HUES48 (cell line): ENCODE measurements at regions not wholly inside any gene's neighbourhood (a gene's known extent, or its start where the extent isn't known, plus 50 kb on each side); places are given as distances from the start of the nearest gene placed in this dataset.

ENCODE experiments used
- H3K27ac ChIP-seq: one replicate; pipeline ENCODE4 v1.7.0; 2013; ENCODE audit warnings: low read depth, low read length, inconsistent platforms
- H3K27me3 ChIP-seq: 2 replicates; pipeline ENCODE4 v1.6.1; 2013; ENCODE audit warnings: mild to moderate bottlenecking, low read length; ENCODE audit not compliant: control insufficient read depth, insufficient read depth
- H3K36me3 ChIP-seq: 2 replicates; pipeline ENCODE4 v1.6.1; 2013; ENCODE audit warnings: low read length; ENCODE audit not compliant: control insufficient read depth, insufficient read depth
- H3K4me1 ChIP-seq: 2 replicates; pipeline ENCODE4 v1.6.1; 2013; ENCODE audit warnings: mild to moderate bottlenecking, low read length; ENCODE audit not compliant: control insufficient read depth, insufficient read depth
- H3K4me3 ChIP-seq: 2 replicates; pipeline ENCODE4 v1.5.1; 2013; ENCODE audit warnings: mild to moderate bottlenecking, low read depth, low read length
- H3K9ac ChIP-seq: 2 replicates; pipeline ENCODE4 v1.6.1; 2013; ENCODE audit warnings: mild to moderate bottlenecking, low read depth, low read length, moderate library complexity
- H3K9me3 ChIP-seq: 2 replicates; pipeline ENCODE4 v1.6.1; 2013; ENCODE audit warnings: low read length; ENCODE audit not compliant: control insufficient read depth, insufficient read depth

GRCh38 chr12:127300075-127300474 lies 966.9 kb upstream of the TMEM132C start:
- Histone ChIP-seq H3K4me3 (no peak overlapping the region), H3K27ac (no peak overlapping the region), H3K36me3 (no peaks in the 10 kb centered on the region), H3K4me1 (no peaks in the 10 kb centered on the region), H3K9me3 (no peaks in the 10 kb centered on the region), H3K9ac (no peak overlapping the region), H3K27me3 (no peaks in the 10 kb centered on the region)

GRCh38 chr12:127300753-127301152 lies 966.2 kb upstream of the TMEM132C start:
- H3K9me3 ChIP-seq, result no peaks in the 10 kb centered on the region
- no peak overlapping the region for H3K27ac ChIP-seq
- no peaks in the 10 kb centered on the region for H3K36me3 ChIP-seq
- H3K9ac ChIP-seq, result no peak overlapping the region
- H3K27me3 ChIP-seq, result no peaks in the 10 kb centered on the region
- no peak overlapping the region for H3K4me3 ChIP-seq
- H3K4me1 ChIP-seq, result no peaks in the 10 kb centered on the region

DNA sequence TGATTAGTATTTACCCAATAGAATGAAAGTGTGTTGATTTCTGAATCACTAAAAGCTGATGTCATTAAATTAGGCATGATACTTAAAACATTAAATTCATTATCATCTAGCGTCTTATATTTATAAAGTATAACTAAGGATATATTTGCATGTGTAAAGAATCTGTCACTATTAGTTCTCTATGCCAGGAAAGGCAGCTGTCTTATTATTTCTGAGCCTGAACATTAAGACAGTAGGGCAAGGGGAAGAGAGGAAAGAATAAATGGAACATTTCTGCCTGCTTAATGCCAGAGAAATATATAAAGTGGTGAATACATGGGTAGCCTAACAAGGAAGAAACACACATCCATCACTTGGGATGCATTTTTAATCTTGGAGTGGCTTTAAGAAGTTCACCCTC lies 965.1 kb upstream of the TMEM132C start:
- no peak overlapping the region for H3K4me3 ChIP-seq
- H3K9me3 ChIP-seq, result no peaks in the 10 kb centered on the region
- no peak overlapping the region for H3K27ac ChIP-seq
- H3K4me1 ChIP-seq, result no peaks in the 10 kb centered on the region
- H3K9ac ChIP-seq, result no peak overlapping the region
- H3K36me3 ChIP-seq, result no peaks in the 10 kb centered on the region
- H3K27me3 ChIP-seq, result no peaks in the 10 kb centered on the region

- Histone ChIP-seq H3K27me3 (no peaks in the 10 kb centered on the region), H3K4me1 (no peaks in the 10 kb centered on the region), H3K9me3 (no peaks in the 10 kb centered on the region), H3K27ac (no peak overlapping the region), H3K36me3 (no peaks in the 10 kb centered on the region), H3K9ac (no peak overlapping the region), H3K4me3 (no peak overlapping the region)
Observed at GRCh38 chr12:127304751-127305725, 961.9 kb upstream of the TMEM132C start.

- H3K9me3 ChIP-seq, result no peaks in the 10 kb centered on the region
- no peak overlapping the region for H3K27ac ChIP-seq
- no peaks in the 10 kb centered on the region for H3K27me3 ChIP-seq
- H3K9ac ChIP-seq, result no peak overlapping the region
- H3K4me3 ChIP-seq, result no peak overlapping the region
- H3K36me3 ChIP-seq, result no peaks in the 10 kb centered on the region
- no peaks in the 10 kb centered on the region for H3K4me1 ChIP-seq
Observed at GRCh38 chr12:127306604-127307215, 960.3 kb upstream of the TMEM132C start.

DNA sequence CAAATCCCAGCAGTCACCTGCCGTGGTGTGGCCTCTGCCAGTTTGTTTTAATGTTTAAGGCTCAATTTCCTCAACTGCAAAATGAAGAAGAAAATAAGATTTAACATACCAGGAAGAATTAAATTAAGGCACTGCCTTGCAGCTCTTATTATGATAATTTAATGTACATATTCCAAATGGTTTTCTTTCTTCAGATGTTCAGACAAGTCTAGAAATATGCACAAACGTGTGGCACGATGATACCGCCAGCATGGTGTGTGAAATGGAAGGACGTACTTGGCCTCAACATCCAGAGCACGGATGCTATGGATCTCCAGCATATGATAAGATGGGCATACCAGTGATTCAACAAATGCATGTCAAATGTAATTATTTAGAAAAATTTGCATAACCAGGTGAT lies 959.4 kb upstream of the TMEM132C start:
- no peaks in the 10 kb centered on the region for H3K27me3 ChIP-seq
- H3K36me3 ChIP-seq, result no peaks in the 10 kb centered on the region
- H3K4me3 ChIP-seq, result no peak overlapping the region
- no peak overlapping the region for H3K9ac ChIP-seq
- no peaks in the 10 kb centered on the region for H3K4me1 ChIP-seq
- no peaks in the 10 kb centered on the region for H3K9me3 ChIP-seq
- no peak overlapping the region for H3K27ac ChIP-seq

GRCh38 chr12:127308148-127308547 lies 958.8 kb upstream of the TMEM132C start:
- Histone ChIP-seq H3K36me3 (no peaks in the 10 kb centered on the region), H3K4me1 (no peaks in the 10 kb centered on the region), H3K4me3 (no peak overlapping the region), H3K9ac (no peak overlapping the region), H3K9me3 (no peaks in the 10 kb centered on the region), H3K27ac (no peak overlapping the region), H3K27me3 (no peaks in the 10 kb centered on the region)

DNA sequence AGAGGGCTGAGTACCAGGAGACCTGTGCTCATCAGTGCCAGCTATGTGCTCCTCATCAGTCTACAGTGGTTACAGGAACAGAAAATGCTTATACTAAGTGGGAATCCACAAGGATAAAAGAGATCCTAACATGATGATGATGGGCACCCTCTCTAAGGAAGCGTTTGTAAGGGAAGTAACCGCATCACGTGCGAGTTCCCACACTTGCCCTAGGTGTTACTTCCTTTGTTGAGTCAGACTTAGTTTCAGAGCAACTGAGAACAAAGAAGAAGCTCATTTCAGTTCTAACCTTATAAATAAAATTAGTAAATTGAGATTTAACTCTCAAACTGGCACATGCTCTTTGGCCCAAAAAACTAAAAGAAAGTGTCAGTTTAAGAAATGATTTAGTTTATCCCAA lies 956.4 kb upstream of the TMEM132C start:
- H3K4me1 ChIP-seq, result no peaks in the 10 kb centered on the region
- H3K36me3 ChIP-seq, result no peaks in the 10 kb centered on the region
- peaks cover 1% of the 10 kb centered on the region; the same call in 1 of the 2 replicates for H3K9me3 ChIP-seq

DNA sequence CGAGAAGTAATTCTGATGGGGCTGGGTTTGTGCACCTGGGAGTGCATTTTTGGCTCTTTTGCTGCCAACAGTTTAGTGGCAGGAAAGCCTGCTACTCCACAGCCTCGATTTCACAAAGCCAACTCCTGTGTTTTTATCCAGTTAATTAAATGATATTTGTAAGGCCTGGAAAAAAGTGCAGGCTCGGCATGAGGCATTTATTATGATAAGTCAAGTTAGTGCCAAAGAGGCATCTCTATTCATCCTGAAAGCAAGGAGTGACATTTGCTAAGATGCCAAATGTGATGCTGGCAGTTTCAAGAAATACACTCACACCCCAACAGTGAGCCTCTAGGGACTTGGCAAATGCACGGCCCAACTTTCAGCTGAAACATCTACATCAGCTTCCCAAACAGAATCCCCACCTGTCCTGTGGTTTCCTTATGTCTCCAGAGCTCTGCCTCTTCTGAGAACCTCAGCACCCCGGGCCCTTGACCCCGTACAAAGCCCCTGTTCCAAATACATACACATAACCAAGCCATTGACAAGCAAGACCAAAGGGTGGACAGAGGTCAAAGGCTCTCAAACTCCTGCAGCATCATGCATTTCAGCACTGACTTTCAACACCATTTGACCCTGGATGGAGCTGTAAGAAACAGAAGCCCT lies 955.1 kb upstream of the TMEM132C start:
- no peaks in the 10 kb centered on the region for H3K4me1 ChIP-seq
- no peak overlapping the region for H3K4me3 ChIP-seq
- H3K36me3 ChIP-seq, result no peaks in the 10 kb centered on the region
- H3K27me3 ChIP-seq, result no peaks in the 10 kb centered on the region
- no peak overlapping the region for H3K27ac ChIP-seq
- H3K9ac ChIP-seq, result no peak overlapping the region
- H3K9me3 ChIP-seq, result peaks cover 4% of the 10 kb centered on the region; the same call in 1 of the 2 replicates

More for the DNA sequence above, 956.4 kb upstream of the TMEM132C start:
- no peak overlapping the region for H3K4me3 ChIP-seq
- H3K27me3 ChIP-seq, result no peaks in the 10 kb centered on the region
- H3K9ac ChIP-seq, result no peak overlapping the region
- H3K27ac ChIP-seq, result no peak overlapping the region

DNA sequence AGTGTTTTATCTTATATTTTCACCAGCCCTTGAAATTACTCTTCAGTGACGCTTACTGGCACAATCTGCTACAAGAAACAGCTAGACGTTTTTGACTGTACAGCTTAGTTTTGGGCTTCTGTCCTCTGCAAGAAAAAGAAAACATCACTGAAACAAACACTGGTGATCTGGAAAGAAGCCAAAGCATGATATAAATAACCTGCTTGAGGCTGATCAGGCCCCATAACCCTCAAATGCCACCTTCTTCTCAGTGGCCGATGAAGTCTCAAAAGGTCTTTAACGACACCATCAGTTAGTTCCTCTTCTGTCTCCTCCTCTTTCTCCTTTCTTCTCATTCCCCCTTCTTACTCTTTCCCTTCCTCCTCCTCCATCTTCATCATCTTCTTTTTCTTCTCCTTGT lies 942.3 kb upstream of the TMEM132C start:
- Histone ChIP-seq H3K4me3 (no peak overlapping the region), H3K9ac (no peak overlapping the region), H3K9me3 (no peaks in the 10 kb centered on the region), H3K4me1 (no peaks in the 10 kb centered on the region), H3K36me3 (no peaks in the 10 kb centered on the region), H3K27me3 (peaks cover 13% of the 10 kb centered on the region), H3K27ac (no peak overlapping the region)

DNA sequence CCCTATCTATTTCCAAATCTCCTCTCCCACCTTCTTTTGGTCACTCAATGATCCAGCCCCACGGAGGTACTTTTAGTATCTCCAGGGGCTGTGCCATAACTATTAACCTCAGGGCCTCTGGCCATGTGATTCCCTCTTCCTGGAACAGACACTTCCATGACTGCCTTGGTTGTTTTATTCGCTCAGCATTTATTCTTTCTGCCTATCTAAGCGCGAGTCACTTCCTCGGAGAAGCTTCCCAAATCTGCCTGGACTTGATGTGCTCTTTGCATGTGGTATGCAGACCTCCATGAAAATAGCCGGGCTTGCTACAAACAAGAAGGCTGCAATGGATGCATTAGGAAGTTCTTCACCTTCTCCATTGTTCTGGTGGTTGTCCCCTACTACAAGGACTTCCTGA lies 939.0 kb upstream of the TMEM132C start:
- no peaks in the 10 kb centered on the region for H3K36me3 ChIP-seq

More for the DNA sequence above, 939.0 kb upstream of the TMEM132C start:
- no peak overlapping the region for H3K27ac ChIP-seq
- no peak overlapping the region for H3K4me3 ChIP-seq
- no peak overlapping the region for H3K9ac ChIP-seq
- H3K9me3 ChIP-seq, result no peaks in the 10 kb centered on the region; the same call in 1 of the 2 replicates
- H3K27me3 ChIP-seq, result no peaks in the 10 kb centered on the region
- H3K4me1 ChIP-seq, result no peaks in the 10 kb centered on the region
